ENCODE measurements at regions not wholly inside any gene's neighbourhood (a gene's known extent, or its start where the extent isn't known, plus 50 kb on each side); places are given as distances from the start of the nearest gene placed in this dataset.

DNA sequence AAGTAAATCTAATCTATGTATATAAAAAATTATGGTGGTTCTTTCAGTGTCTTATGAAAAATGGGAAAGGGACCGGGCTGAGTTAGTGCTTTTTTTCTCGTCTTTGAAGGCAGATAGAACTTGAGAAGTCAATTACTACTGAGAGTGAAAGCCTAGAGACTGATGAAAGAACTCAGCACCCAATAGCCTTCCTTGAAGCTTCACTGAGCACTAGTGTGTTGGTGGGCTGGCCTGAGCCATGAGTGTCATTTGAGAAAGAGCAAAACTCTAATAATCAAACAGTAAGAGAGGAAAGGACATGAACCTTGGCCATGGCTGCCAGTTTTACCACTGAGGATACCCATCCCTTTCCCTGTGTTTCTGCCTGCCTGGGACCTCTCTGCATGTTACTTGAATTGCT, 428.3 kb upstream of the RASGRP1 start:
- H3K27ac ChIP-seq = no peak overlapping the region
- no peak overlapping the region for H3K4me3 ChIP-seq
- no peaks in the 10 kb centered on the region for H3K27me3 ChIP-seq
- DNase-seq = no peak
- no peaks in the 10 kb centered on the region for H3K4me1 ChIP-seq
- H3K9me3 ChIP-seq = no peaks in the 10 kb centered on the region
- H3K36me3 ChIP-seq = no peaks in the 10 kb centered on the region
- TF ChIP-seq POLR2A (IDR thresholded peaks at IDR 0.05) (no peak), CTCF (IDR thresholded peaks at IDR 0.05) (no peak)

- Histone ChIP-seq H3K4me3 (no peak overlapping the region), H3K27me3 (no peaks in the 10 kb centered on the region), H3K4me1 (no peaks in the 10 kb centered on the region), H3K27ac (no peak overlapping the region), H3K9me3 (no peaks in the 10 kb centered on the region), H3K36me3 (no peaks in the 10 kb centered on the region)
- TF ChIP-seq CTCF (IDR thresholded peaks at IDR 0.05) (no peak), POLR2A (IDR thresholded peaks at IDR 0.05) (no peak)
- DNase-seq = no peak
Observed at GRCh38 chr15:38994310-38994709, 429.7 kb upstream of the RASGRP1 start.

DNA sequence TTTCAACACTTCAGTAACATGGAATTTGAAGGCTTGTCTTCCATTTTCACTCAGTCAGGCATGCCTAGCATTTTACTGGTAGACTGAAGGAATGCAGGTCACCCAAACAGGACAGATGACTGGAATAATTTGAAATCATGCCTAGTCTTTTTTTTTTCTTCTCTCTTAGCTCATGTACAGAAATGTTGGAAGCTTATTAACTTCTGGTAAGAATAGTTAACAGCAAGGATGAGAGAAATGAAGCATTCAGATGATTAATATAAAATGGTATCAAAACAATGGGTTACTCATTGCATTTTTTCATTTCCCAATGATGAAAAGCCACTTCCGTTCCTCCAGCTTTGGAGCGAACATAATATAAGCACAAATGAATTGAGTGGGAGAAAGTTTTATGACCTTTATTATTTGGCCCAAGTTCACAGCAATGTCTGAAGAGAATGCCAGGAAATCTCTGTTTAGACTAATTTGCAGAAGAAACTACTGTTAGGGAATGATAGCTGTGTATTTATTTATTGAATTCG, 431.6 kb upstream of the RASGRP1 start:
- no peak overlapping the region for H3K27ac ChIP-seq
- DNase-seq = no peak

GRCh38 chr15:38997841-38998240, 433.2 kb upstream of the RASGRP1 start:
- H3K27ac ChIP-seq = no peak overlapping the region
- H3K4me1 ChIP-seq = no peaks in the 10 kb centered on the region
- TF ChIP-seq CTCF (IDR thresholded peaks at IDR 0.05) (no peak), POLR2A (IDR thresholded peaks at IDR 0.05) (no peak)
- H3K36me3 ChIP-seq = no peaks in the 10 kb centered on the region
- H3K9me3 ChIP-seq = no peaks in the 10 kb centered on the region
- H3K27me3 ChIP-seq = no peaks in the 10 kb centered on the region
- H3K4me3 ChIP-seq = no peak overlapping the region
- DNase-seq = no peak

More for the DNA sequence above, 431.6 kb upstream of the RASGRP1 start:
- H3K9me3 ChIP-seq = no peaks in the 10 kb centered on the region
- H3K4me1 ChIP-seq = no peaks in the 10 kb centered on the region
- H3K27me3 ChIP-seq = no peaks in the 10 kb centered on the region
- TF ChIP-seq CTCF (IDR thresholded peaks at IDR 0.05) = no peak
- no peak for TF ChIP-seq POLR2A (IDR thresholded peaks at IDR 0.05)
- no peak overlapping the region for H3K4me3 ChIP-seq
- H3K36me3 ChIP-seq = no peaks in the 10 kb centered on the region

- Histone ChIP-seq H3K9me3 (no peaks in the 10 kb centered on the region), H3K4me3 (no peak overlapping the region), H3K36me3 (no peaks in the 10 kb centered on the region), H3K27me3 (no peaks in the 10 kb centered on the region), H3K4me1 (no peaks in the 10 kb centered on the region), H3K27ac (no peak overlapping the region)
- TF ChIP-seq CTCF (IDR thresholded peaks at IDR 0.05) (no peak), POLR2A (IDR thresholded peaks at IDR 0.05) (no peak)
- no peak for DNase-seq
Observed at GRCh38 chr15:39000008-39000734, 435.6 kb upstream of the RASGRP1 start.
